SK-N-SH treated with all-trans-retinoic acid at 6 μM for 48 hours (cell line): ENCODE measurements at regions not wholly inside any gene's neighbourhood (a gene's known extent, or its start where the extent isn't known, plus 50 kb on each side); places are given as distances from the start of the nearest gene placed in this dataset.

ENCODE experiments used
- ATAC-seq: fragments of 200-7000 bp; cut with Tn5 transposase; 3 replicates; pipeline ENCODE4 v1.9.1; 2020; ENCODE audit warnings: mild to moderate bottlenecking, moderate library complexity
- ARNTL ChIP-seq: fragments of 450-650 bp; formaldehyde crosslinking; IDR thresholded peaks from 2 replicates; pipeline ENCODE4 v1.5.0; 2020; ENCODE audit warnings: low read depth, mild to moderate bottlenecking, moderate library complexity, borderline replicate concordance
- BACH2 ChIP-seq: fragments of 250-450 bp; sonication (Bioruptor Pico); IDR thresholded peaks from 2 replicates; pipeline ENCODE4 v1.9.0; 2021; ENCODE audit warnings: mild to moderate bottlenecking, borderline replicate concordance
- CREB5 ChIP-seq: fragments of 250-450 bp; sonication (Bioruptor Pico); IDR thresholded peaks from 2 replicates; pipeline ENCODE4 v1.5.1; 2020; ENCODE audit warnings: low read depth, mild to moderate bottlenecking, moderate library complexity
- CSDC2 ChIP-seq: fragments of 250-450 bp; sonication (Bioruptor Pico); IDR thresholded peaks from 2 replicates; pipeline ENCODE4 v1.5.0; 2020; ENCODE audit warnings: mild to moderate bottlenecking, moderate library complexity
- CSRNP3 ChIP-seq: fragments of 250-450 bp; sonication (Bioruptor Pico); IDR thresholded peaks from 2 replicates; pipeline ENCODE4 v1.5.1; 2021; ENCODE audit warnings: mild to moderate bottlenecking, moderate library complexity
- ESRRG ChIP-seq: fragments of 250-450 bp; sonication (Bioruptor Pico); IDR thresholded peaks from 2 replicates; pipeline ENCODE4 v1.6.1; 2021; ENCODE audit warnings: mild to moderate bottlenecking
- GLIS3 ChIP-seq: fragments of 250-450 bp; sonication (Bioruptor Pico); IDR thresholded peaks from 2 replicates; pipeline ENCODE4 v1.5.0; 2020; ENCODE audit warnings: mild to moderate bottlenecking, moderate library complexity
- ISL1 ChIP-seq: fragments of 250-450 bp; sonication (Bioruptor Pico); IDR thresholded peaks from 2 replicates; pipeline ENCODE4 v2.1.2; 2022; ENCODE audit warnings: mild to moderate bottlenecking, moderate library complexity
- OSR1 ChIP-seq: fragments of 250-450 bp; sonication (Bioruptor Pico); IDR thresholded peaks from 2 replicates; pipeline ENCODE4 v1.8.0; 2022; ENCODE audit warnings: moderate library complexity, mild to moderate bottlenecking, inconsistent platforms
- PATZ1 ChIP-seq: fragments of 250-450 bp; sonication (Bioruptor Pico); IDR thresholded peaks from 2 replicates; pipeline ENCODE4 v1.8.0; 2020; ENCODE audit warnings: mild to moderate bottlenecking, moderate library complexity, borderline replicate concordance
- POU6F1 ChIP-seq: fragments of 250-450 bp; sonication (Bioruptor Pico); IDR thresholded peaks from 2 replicates; pipeline ENCODE4 v1.8.0; 2021; ENCODE audit warnings: low read depth, mild to moderate bottlenecking, moderate library complexity, borderline replicate concordance
- PPARA ChIP-seq: fragments of 250-450 bp; sonication (Bioruptor Pico); IDR thresholded peaks from 2 replicates; pipeline ENCODE4 v1.5.0; 2020; ENCODE audit warnings: mild to moderate bottlenecking, borderline replicate concordance
- RARB ChIP-seq: fragments of 250-450 bp; sonication (Bioruptor Pico); IDR thresholded peaks from 2 replicates; pipeline ENCODE4 v1.8.0; 2021; ENCODE audit warnings: mild to moderate bottlenecking, moderate library complexity
- SNAI2 ChIP-seq: fragments of 250-450 bp; sonication (Bioruptor Pico); IDR thresholded peaks from 2 replicates; pipeline ENCODE4 v1.5.0; 2020; ENCODE audit warnings: mild to moderate bottlenecking, moderate library complexity
- TCF4 ChIP-seq: fragments of 250-450 bp; sonication (Bioruptor Pico); IDR thresholded peaks from 2 replicates; pipeline ENCODE4 v1.8.0; 2021; ENCODE audit warnings: mild to moderate bottlenecking, moderate library complexity, borderline replicate concordance
- TSHZ2 ChIP-seq: fragments of 250-450 bp; sonication (Bioruptor Pico); IDR thresholded peaks from 2 replicates; pipeline ENCODE4 v1.5.0; 2020; ENCODE audit warnings: mild to moderate bottlenecking, moderate library complexity
- ZC3H10 ChIP-seq: fragments of 250-450 bp; sonication (Bioruptor Pico); IDR thresholded peaks from 2 replicates; pipeline ENCODE4 v1.5.1; 2021; ENCODE audit warnings: mild to moderate bottlenecking, moderate library complexity
- ZFP3 ChIP-seq: fragments of 250-450 bp; sonication (Bioruptor Pico); IDR thresholded peaks from 2 replicates; pipeline ENCODE4 v1.5.0; 2020; ENCODE audit warnings: mild to moderate bottlenecking, moderate library complexity
- ZNF565 ChIP-seq: fragments of 450-650 bp; formaldehyde crosslinking; conservative IDR thresholded peaks from 2 replicates; pipeline ENCODE4 v1.5.0; 2020; ENCODE audit warnings: low read depth, mild to moderate bottlenecking, moderate library complexity
- ZNF70 ChIP-seq: fragments of 450-650 bp; formaldehyde crosslinking; IDR thresholded peaks from 2 replicates; pipeline ENCODE4 v1.5.0; 2020; ENCODE audit warnings: mild to moderate bottlenecking, moderate library complexity
- ZNF8 ChIP-seq: fragments of 450-650 bp; formaldehyde crosslinking; IDR thresholded peaks from 2 replicates; pipeline ENCODE4 v1.5.0; 2020; ENCODE audit warnings: mild to moderate bottlenecking, moderate library complexity

GRCh38 chr12:24034894-24035293 is 85.4 kb upstream of the SOX5 start:
- TF ChIP-seq ISL1 (CRISPR knock-in tag): no peak
- TF ChIP-seq POU6F1 (CRISPR knock-in tag): no peak
- TF ChIP-seq SNAI2: no peak
- no peak for TF ChIP-seq CREB5 (CRISPR knock-in tag)
- no peak for TF ChIP-seq ZFP3
- no peak for TF ChIP-seq ZNF70
- TF ChIP-seq PPARA (CRISPR knock-in tag): no peak
- no peak for TF ChIP-seq PATZ1 (CRISPR knock-in tag)
- no peak for TF ChIP-seq ARNTL (CRISPR knock-in tag)
- no peak for TF ChIP-seq TSHZ2 (CRISPR knock-in tag)
- no peak for TF ChIP-seq RARB (CRISPR knock-in tag)
- TF ChIP-seq ESRRG: no peak
- no peak for ATAC-seq

- peak; percentile 64 for TF ChIP-seq TCF4 (CRISPR knock-in tag)
- no peak for TF ChIP-seq SNAI2
- no peak for TF ChIP-seq ZFP3
- TF ChIP-seq ZNF8 (CRISPR knock-in tag): no peak
- no peak for TF ChIP-seq RARB (CRISPR knock-in tag)
- TF ChIP-seq BACH2 (CRISPR knock-in tag): no peak
- no peak for TF ChIP-seq TSHZ2 (CRISPR knock-in tag)
- TF ChIP-seq GLIS3 (CRISPR knock-in tag): no peak
- no peak for ATAC-seq
Measured at GRCh38 chr12:24034160-24034559, 84.7 kb upstream of the SOX5 start.

- ATAC-seq: no peak
- TF ChIP-seq TCF4 (CRISPR knock-in tag): no peak
- TF ChIP-seq OSR1: no peak
- no peak for TF ChIP-seq SNAI2
- TF ChIP-seq PPARA (CRISPR knock-in tag): no peak
- no peak for TF ChIP-seq ZNF565 (CRISPR knock-in tag)
- TF ChIP-seq CREB5 (CRISPR knock-in tag): no peak
- no peak for TF ChIP-seq ARNTL (CRISPR knock-in tag)
- TF ChIP-seq ZC3H10 (CRISPR knock-in tag): no peak
- TF ChIP-seq CSRNP3 (CRISPR knock-in tag): no peak
- no peak for TF ChIP-seq POU6F1 (CRISPR knock-in tag)
- TF ChIP-seq RARB (CRISPR knock-in tag): no peak
- no peak for TF ChIP-seq BACH2 (CRISPR knock-in tag)
- no peak for TF ChIP-seq ZFP3
- no peak for TF ChIP-seq CSDC2
Measured at GRCh38 chr12:24027352-24027751, 77.9 kb upstream of the SOX5 start.
